Ovary (tissue), 7 donors: ENCODE measurements at regions not wholly inside any gene's neighbourhood (a gene's known extent, or its start where the extent isn't known, plus 50 kb on each side); places are given as distances from the start of the nearest gene placed in this dataset.

Experiments used
- DNase-seq, 5 donors: peaks; one replicate each; pipeline ENCODE4 v3.0.0-alpha.2; 2019 to 2020
- H3K27ac ChIP-seq, 2 donors: fragments of 200-600 bp; one replicate each; pipeline versions ENCODE4 v1.5.1 to v1.8.0; 2019 to 2022
- H3K27me3 ChIP-seq: fragments of 200-600 bp; one replicate; pipeline ENCODE4 v1.8.0; 2022
- H3K36me3 ChIP-seq: fragments of 200-600 bp; sonication (generic); one replicate; pipeline ENCODE4 v1.5.1; 2019
- H3K4me1 ChIP-seq: one replicate; pipeline ENCODE4 v1.8.1; 2013; ENCODE audit warnings: mild to moderate bottlenecking, moderate library complexity; ENCODE audit not compliant: insufficient read depth
- H3K4me3 ChIP-seq: fragments of 200-600 bp; sonication (generic); one replicate; pipeline ENCODE4 v1.5.1; 2017
- H3K9me3 ChIP-seq, 2 donors: fragments of 200-600 bp in 1 of 2; sonication (generic) in 1 of 2; one replicate each; pipeline versions ENCODE4 v1.5.1 to v1.8.1; 2013 to 2019; ENCODE audit warnings: mild to moderate bottlenecking in 1 of 2, moderate library complexity in 1 of 2
- CTCF ChIP-seq, 3 donors: fragments of 450-650 bp in 2 of 3; fragments of 200-600 bp in 1 of 3; IDR thresholded peaks; one replicate each; pipeline versions ENCODE4 v1.5.1 to v1.8.0; 2016 to 2022; ENCODE audit warnings: antibody characterized with exemption in 3 of 3, mild to moderate bottlenecking in 1 of 3
- EP300 ChIP-seq: sonication (generic); formaldehyde crosslinking; IDR thresholded peaks from one replicate; pipeline ENCODE4 v1.6.1; 2017; ENCODE audit warnings: antibody characterized with exemption
- POLR2A ChIP-seq: fragments of 450-650 bp; IDR thresholded peaks from one replicate; pipeline ENCODE4 v1.6.1; 2017; ENCODE audit warnings: antibody characterized with exemption, mild to moderate bottlenecking, moderate library complexity
- WGBS, 3 donors: extraction: QIAGEN DNeasy Blood & Tissue Kit in 1 of 3; methylation state at CpG; one replicate each; pipeline versions ENCODE4 v1.1.5 to v1.1.7; 2013 to 2017; 5-methylcytosine and 5-hydroxymethylcytosine counted together
- intact Hi-C, 4 donors: fragments of 100-400 bp; cut with DNase I; formaldehyde crosslinking; loops; one replicate each; pipeline versions ENCODE4 v1.11.0 to v1.15.1; 2022 to 2023
- donor health status: DM: no; HTN: no; CAD: no; lungs with moderate emphysema.
- donor health status: DM: no; HTN: no; CAD: no.
- donor health status: Bipolar disorder and iron deficiency.
- donor health status: DM: no; HTN: no; CAD: no.
- donor health status: DM: yes; HTN: yes; CAD: no.

GRCh38 chr13:22028831-22029230, 358.0 kb downstream of the FGF9 start:
- Histone ChIP-seq H3K9me3 (no peaks in the 10 kb centered on the region), H3K27me3 (no peaks in the 10 kb centered on the region), H3K36me3 (no peaks in the 10 kb centered on the region), H3K27ac (no peak overlapping the region), H3K4me3 (no peak overlapping the region), H3K4me1 (no peaks in the 10 kb centered on the region)
- DNase-seq, result no peak
- WGBS, 3 donors, result 89 to 91% (median 91%) methylated on average over 7 of the region's 7 CpGs
- TF ChIP-seq EP300 (no peak), POLR2A (no peak), CTCF (IDR thresholded peaks at IDR 0.05) (no peak)
- intact Hi-C loops, result no loop called here

GRCh38 chr13:22030321-22030720, 359.4 kb downstream of the FGF9 start:
- WGBS, 3 donors, result 87 to 94% (median 93%) methylated on average over 6 of the region's 6 CpGs
- Histone ChIP-seq H3K36me3 (no peaks in the 10 kb centered on the region), H3K4me1 (no peaks in the 10 kb centered on the region), H3K27me3 (no peaks in the 10 kb centered on the region), H3K27ac (no peak overlapping the region), H3K4me3 (no peak overlapping the region), H3K9me3 (no peaks in the 10 kb centered on the region)
- no peak for DNase-seq
- intact Hi-C loops, result no loop called here
- TF ChIP-seq EP300 (no peak), CTCF (IDR thresholded peaks at IDR 0.05) (no peak), POLR2A (no peak)

- intact Hi-C loops, result no loop called here
- Histone ChIP-seq H3K27ac (no peak overlapping the region), H3K9me3 (no peaks in the 10 kb centered on the region), H3K4me1 (no peaks in the 10 kb centered on the region), H3K4me3 (no peak overlapping the region), H3K36me3 (no peaks in the 10 kb centered on the region), H3K27me3 (no peaks in the 10 kb centered on the region)
- TF ChIP-seq CTCF (IDR thresholded peaks at IDR 0.05) (no peak), EP300 (no peak), POLR2A (no peak)
- DNase-seq, result no peak
- 31 to 41% (median 31%) methylated on average over 5 of the region's 5 CpGs for WGBS, 3 donors
Observed at GRCh38 chr13:22031702-22032286, 360.9 kb downstream of the FGF9 start.

- no peak for DNase-seq
- H3K36me3 ChIP-seq, result no peaks in the 10 kb centered on the region
- H3K27ac ChIP-seq, result no peak overlapping the region
- no peaks in the 10 kb centered on the region for H3K9me3 ChIP-seq
- 85 to 91% (median 89%) methylated on average over 6 of the region's 6 CpGs for WGBS, 3 donors
- H3K4me3 ChIP-seq, result no peak overlapping the region
- no peak for TF ChIP-seq EP300
- no peak for TF ChIP-seq CTCF (IDR thresholded peaks at IDR 0.05)
- TF ChIP-seq POLR2A, result no peak
- H3K4me1 ChIP-seq, result no peaks in the 10 kb centered on the region
- no peaks in the 10 kb centered on the region for H3K27me3 ChIP-seq
- intact Hi-C loops, result no loop called here
Observed at GRCh38 chr13:22032905-22033304, 362.0 kb downstream of the FGF9 start.
